ENCODE measurements at regions not wholly inside any gene's neighbourhood (a gene's known extent, or its start where the extent isn't known, plus 50 kb on each side); places are given as distances from the start of the nearest gene placed in this dataset.

- H3K27ac Mint-ChIP-seq, result no peak overlapping the region
Measured at GRCh38 chr9:99336531-99336930, 114.4 kb downstream of the SEC61B start.

GRCh38 chr9:99340281-99340680, 118.2 kb downstream of the SEC61B start:
- ATAC-seq, result no peak
- POLR2A ChIA-PET, result no interaction called here
- Mint-ChIP-seq H3K36me3 (ENCODE audit: low read depth) (no peaks in the 10 kb centered on the region), H3K27ac (no peak overlapping the region), H3K9me3 (ENCODE audit: insufficient read depth) (no peaks in the 10 kb centered on the region), H3K27me3 (ENCODE audit: low read depth) (peaks cover 8% of the 10 kb centered on the region), H3K4me1 (ENCODE audit: low read depth) (no peaks in the 10 kb centered on the region), H3K4me3 (no peak overlapping the region)
- no peak for DNase-seq
- CTCF ChIA-PET, result no interaction called here

More at GRCh38 chr9:99336531-99336930, 114.4 kb downstream of the SEC61B start:
- Mint-ChIP-seq H3K4me3 (no peak overlapping the region), H3K4me1 (ENCODE audit: low read depth) (peaks cover 9% of the 10 kb centered on the region), H3K9me3 (ENCODE audit: insufficient read depth) (no peaks in the 10 kb centered on the region), H3K36me3 (ENCODE audit: low read depth) (no peaks in the 10 kb centered on the region), H3K27me3 (ENCODE audit: low read depth) (peaks cover 6% of the 10 kb centered on the region)
- CTCF ChIA-PET, result interaction anchor here (1.5 kb wide), 1 partner anchor 104 kb away, joined by 4 read pairs; no protein-coding TSS in a partner anchor
- POLR2A ChIA-PET, result no interaction called here
- DNase-seq (no peak), ATAC-seq (no peak)

GRCh38 chr9:99341686-99342085, 119.6 kb downstream of the SEC61B start:
- Mint-ChIP-seq H3K27ac (no peak overlapping the region), H3K4me1 (ENCODE audit: low read depth) (no peaks in the 10 kb centered on the region), H3K36me3 (ENCODE audit: low read depth) (no peaks in the 10 kb centered on the region), H3K4me3 (no peak overlapping the region), H3K27me3 (ENCODE audit: low read depth) (peaks cover 12% of the 10 kb centered on the region), H3K9me3 (ENCODE audit: insufficient read depth) (no peaks in the 10 kb centered on the region)
- CTCF ChIA-PET, result no interaction called here
- no peak for DNase-seq
- POLR2A ChIA-PET, result no interaction called here
- no peak for ATAC-seq

- H3K4me3 Mint-ChIP-seq, result no peak overlapping the region
Measured at GRCh38 chr9:99345451-99345850, 123.4 kb downstream of the SEC61B start.

GRCh38 chr9:99345942-99346341, 123.9 kb downstream of the SEC61B start:
- ChIA-PET POLR2A (no interaction called here), CTCF (no interaction called here)
- DNase-seq (no peak), ATAC-seq (no peak)
- Mint-ChIP-seq H3K27ac (no peak overlapping the region), H3K4me3 (no peak overlapping the region), H3K27me3 (ENCODE audit: low read depth) (peaks cover 22% of the 10 kb centered on the region), H3K36me3 (ENCODE audit: low read depth) (no peaks in the 10 kb centered on the region), H3K9me3 (ENCODE audit: insufficient read depth) (no peaks in the 10 kb centered on the region), H3K4me1 (ENCODE audit: low read depth) (no peaks in the 10 kb centered on the region)

More at GRCh38 chr9:99345451-99345850, 123.4 kb downstream of the SEC61B start:
- no peaks in the 10 kb centered on the region for H3K36me3 Mint-ChIP-seq (ENCODE audit: low read depth)
- H3K27ac Mint-ChIP-seq, result no peak overlapping the region
- DNase-seq (no peak), ATAC-seq (no peak)
- ChIA-PET CTCF (no interaction called here), POLR2A (interaction anchor here (1.1 kb wide), 1 partner anchor 11 kb away, joined by 4 read pairs; no protein-coding TSS in a partner anchor)
- peaks cover 22% of the 10 kb centered on the region for H3K27me3 Mint-ChIP-seq (ENCODE audit: low read depth)
- H3K9me3 Mint-ChIP-seq (ENCODE audit: insufficient read depth), result no peaks in the 10 kb centered on the region
- H3K4me1 Mint-ChIP-seq (ENCODE audit: low read depth), result no peaks in the 10 kb centered on the region

- CTCF ChIA-PET, result no interaction called here
- no peak overlapping the region for H3K4me3 Mint-ChIP-seq
- POLR2A ChIA-PET, result no interaction called here
- H3K9me3 Mint-ChIP-seq (ENCODE audit: insufficient read depth), result no peaks in the 10 kb centered on the region
- H3K27ac Mint-ChIP-seq, result no peak overlapping the region
- no peaks in the 10 kb centered on the region for H3K4me1 Mint-ChIP-seq (ENCODE audit: low read depth)
- ATAC-seq, result no peak
- no peak for DNase-seq
- peaks cover 22% of the 10 kb centered on the region for H3K27me3 Mint-ChIP-seq (ENCODE audit: low read depth)
- no peaks in the 10 kb centered on the region for H3K36me3 Mint-ChIP-seq (ENCODE audit: low read depth)
Measured at GRCh38 chr9:99347568-99347967, 125.5 kb downstream of the SEC61B start.

- no peaks in the 10 kb centered on the region for H3K9me3 Mint-ChIP-seq (ENCODE audit: insufficient read depth)
- no peak overlapping the region for H3K4me3 Mint-ChIP-seq
- CTCF ChIA-PET, result no interaction called here
- H3K36me3 Mint-ChIP-seq (ENCODE audit: low read depth), result no peaks in the 10 kb centered on the region
- no peaks in the 10 kb centered on the region for H3K4me1 Mint-ChIP-seq (ENCODE audit: low read depth)
- POLR2A ChIA-PET, result no interaction called here
- peaks cover 22% of the 10 kb centered on the region for H3K27me3 Mint-ChIP-seq (ENCODE audit: low read depth)
- no peak overlapping the region for H3K27ac Mint-ChIP-seq
- ATAC-seq, result no peak
- no peak for DNase-seq
Measured at GRCh38 chr9:99348289-99348688, 126.2 kb downstream of the SEC61B start.

- POLR2A ChIA-PET, result no interaction called here
- H3K4me1 Mint-ChIP-seq (ENCODE audit: low read depth), result no peaks in the 10 kb centered on the region
Measured at GRCh38 chr9:99349870-99350269, 127.8 kb downstream of the SEC61B start.

GRCh38 chr9:99350461-99350860, 128.4 kb downstream of the SEC61B start:
- Mint-ChIP-seq H3K27ac (no peak overlapping the region), H3K4me3 (no peak overlapping the region), H3K36me3 (ENCODE audit: low read depth) (no peaks in the 10 kb centered on the region), H3K9me3 (ENCODE audit: insufficient read depth) (no peaks in the 10 kb centered on the region), H3K27me3 (ENCODE audit: low read depth) (peaks cover 20% of the 10 kb centered on the region), H3K4me1 (ENCODE audit: low read depth) (no peaks in the 10 kb centered on the region)
- ChIA-PET CTCF (no interaction called here), POLR2A (no interaction called here)
- ATAC-seq (no peak), DNase-seq (no peak)

More at GRCh38 chr9:99349870-99350269, 127.8 kb downstream of the SEC61B start:
- DNase-seq, result no peak
- no peaks in the 10 kb centered on the region for H3K9me3 Mint-ChIP-seq (ENCODE audit: insufficient read depth)
- peaks cover 20% of the 10 kb centered on the region for H3K27me3 Mint-ChIP-seq (ENCODE audit: low read depth)
- no peaks in the 10 kb centered on the region for H3K36me3 Mint-ChIP-seq (ENCODE audit: low read depth)
- H3K4me3 Mint-ChIP-seq, result no peak overlapping the region
- CTCF ChIA-PET, result interaction anchor here (1.2 kb wide), 1 partner anchor 10 kb away, joined by 3 read pairs; no protein-coding TSS in a partner anchor
- H3K27ac Mint-ChIP-seq, result no peak overlapping the region
- ATAC-seq, result no peak

- Mint-ChIP-seq H3K4me1 (ENCODE audit: low read depth) (no peaks in the 10 kb centered on the region), H3K36me3 (ENCODE audit: low read depth) (no peaks in the 10 kb centered on the region), H3K27me3 (ENCODE audit: low read depth) (peaks cover 19% of the 10 kb centered on the region), H3K9me3 (ENCODE audit: insufficient read depth) (no peaks in the 10 kb centered on the region), H3K4me3 (no peak overlapping the region), H3K27ac (no peak overlapping the region)
- CTCF ChIA-PET, result no interaction called here
- POLR2A ChIA-PET, result no interaction called here
- ATAC-seq (no peak), DNase-seq (no peak)
Measured at GRCh38 chr9:99351647-99352046, 129.6 kb downstream of the SEC61B start.

- peaks cover 12% of the 10 kb centered on the region for H3K27me3 Mint-ChIP-seq (ENCODE audit: low read depth)
- H3K4me3 Mint-ChIP-seq, result no peak overlapping the region
- no peaks in the 10 kb centered on the region for H3K9me3 Mint-ChIP-seq (ENCODE audit: insufficient read depth)
- CTCF ChIA-PET, result no interaction called here
- no peak for DNase-seq
- no peaks in the 10 kb centered on the region for H3K36me3 Mint-ChIP-seq (ENCODE audit: low read depth)
- ATAC-seq, result no peak
- H3K4me1 Mint-ChIP-seq (ENCODE audit: low read depth), result no peaks in the 10 kb centered on the region
- POLR2A ChIA-PET, result no interaction called here
- no peak overlapping the region for H3K27ac Mint-ChIP-seq
Measured at GRCh38 chr9:99352826-99353225, 130.7 kb downstream of the SEC61B start.

- H3K27ac Mint-ChIP-seq, result no peak overlapping the region
- ChIA-PET POLR2A (no interaction called here), CTCF (no interaction called here)
- ATAC-seq, result no peak
- peaks cover 10% of the 10 kb centered on the region for H3K27me3 Mint-ChIP-seq (ENCODE audit: low read depth)
- no peak overlapping the region for H3K4me3 Mint-ChIP-seq
- DNase-seq, result no peak
- H3K4me1 Mint-ChIP-seq (ENCODE audit: low read depth), result no peaks in the 10 kb centered on the region
- no peaks in the 10 kb centered on the region for H3K36me3 Mint-ChIP-seq (ENCODE audit: low read depth)
- no peaks in the 10 kb centered on the region for H3K9me3 Mint-ChIP-seq (ENCODE audit: insufficient read depth)
Measured at GRCh38 chr9:99353408-99353807, 131.3 kb downstream of the SEC61B start.

GRCh38 chr9:99354104-99354503, 132.0 kb downstream of the SEC61B start:
- ChIA-PET POLR2A (no interaction called here), CTCF (no interaction called here)
- H3K27ac Mint-ChIP-seq, result no peak overlapping the region
- H3K4me1 Mint-ChIP-seq (ENCODE audit: low read depth), result no peaks in the 10 kb centered on the region
- no peaks in the 10 kb centered on the region for H3K36me3 Mint-ChIP-seq (ENCODE audit: low read depth)
- ATAC-seq, result no peak
- H3K4me3 Mint-ChIP-seq, result no peak overlapping the region
- no peaks in the 10 kb centered on the region for H3K9me3 Mint-ChIP-seq (ENCODE audit: insufficient read depth)
- peaks cover 10% of the 10 kb centered on the region for H3K27me3 Mint-ChIP-seq (ENCODE audit: low read depth)
- DNase-seq, result no peak

Data from activated CD8-positive, alpha-beta T cell treated with anti-CD3 and anti-CD28 coated beads, Interleukin-2, amount 10 ng/mL, durations not matched to agents 7 days and 5 days (primary cell).